MV-4-11 (cell line): ENCODE measurements at regions not wholly inside any gene's neighbourhood (a gene's known extent, or its start where the extent isn't known, plus 50 kb on each side); places are given as distances from the start of the nearest gene placed in this dataset.
A peak's percentile ranks its signal among the peaks of the same experiment; 100 is the strongest.
"Not testable (repeated sequence)": the region's sequence is repeated elsewhere in the genome, so short reads cannot be mapped to it uniquely, and the experiment has no call there.

Source experiments
- DNase-seq: peaks from one replicate; lab custom pipeline; 2025; lab: John Stamatoyannopoulos, UW

GRCh38 chr5:16392718-16393117, 72.9 kb downstream of the ZNF622 start:
- no peak for DNase-seq

- no peak for DNase-seq
Measured at GRCh38 chr5:16391858-16392649, 73.5 kb downstream of the ZNF622 start.

DNA sequence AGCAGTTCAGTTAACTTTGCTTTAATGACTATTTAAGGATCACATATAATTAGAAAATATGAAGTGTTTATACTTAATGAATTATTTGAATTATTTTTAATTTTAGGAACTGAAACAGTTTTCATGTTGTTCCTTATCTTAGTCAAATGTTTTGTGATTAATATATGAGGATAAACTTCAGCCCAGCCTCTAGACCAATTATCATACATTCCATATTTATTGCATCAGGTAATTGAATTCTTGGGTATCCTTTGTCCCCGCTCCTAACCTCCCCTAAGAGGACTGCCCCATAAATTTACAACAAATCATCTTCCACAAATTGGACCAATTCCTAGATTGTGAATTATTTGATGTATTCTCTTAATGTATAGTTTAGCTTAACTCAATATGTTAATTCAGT, 74.8 kb downstream of the ZNF622 start:
- DNase-seq, result no peak

GRCh38 chr5:16385516-16386090, 80.0 kb downstream of the ZNF622 start:
- DNase-seq, result no peak

DNA sequence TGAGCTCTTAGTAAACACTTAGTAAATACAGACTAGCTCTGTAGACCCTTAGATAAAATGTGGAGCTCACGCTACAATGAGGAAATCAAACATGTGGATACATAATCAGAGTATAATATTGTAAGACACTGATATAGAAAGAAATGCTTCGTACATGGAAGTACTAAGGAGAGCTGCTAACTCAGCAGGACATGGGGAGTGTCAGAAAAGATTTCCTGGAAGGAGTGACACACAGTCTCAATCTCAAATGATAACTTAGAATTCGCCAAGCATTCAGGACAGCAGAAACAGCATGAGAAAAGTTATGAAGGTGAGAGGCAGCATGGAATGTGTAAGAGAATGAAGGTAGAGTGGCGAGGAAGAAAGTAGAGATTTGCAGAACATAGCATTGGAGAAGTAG, 80.8 kb downstream of the ZNF622 start:
- DNase-seq, result no peak

DNA sequence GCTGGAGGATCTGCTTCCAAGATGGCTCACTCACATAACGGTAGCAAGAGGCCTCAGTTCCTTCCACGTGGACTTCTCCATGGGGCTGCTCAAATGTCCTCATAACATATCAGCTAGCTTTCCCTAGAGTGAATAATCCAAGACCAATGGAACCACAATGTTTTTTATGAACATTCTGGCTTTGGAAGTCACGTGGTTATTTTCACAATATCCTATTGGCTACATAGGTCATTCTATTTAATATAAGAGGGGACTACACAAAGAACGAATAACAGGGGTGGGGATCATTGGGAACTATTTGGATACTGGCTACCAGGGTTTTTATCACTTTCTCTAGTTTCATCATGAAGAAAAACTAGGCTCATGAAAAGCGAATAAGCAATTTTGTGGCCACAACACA, 81.4 kb downstream of the ZNF622 start:
- DNase-seq, result no peak

DNA sequence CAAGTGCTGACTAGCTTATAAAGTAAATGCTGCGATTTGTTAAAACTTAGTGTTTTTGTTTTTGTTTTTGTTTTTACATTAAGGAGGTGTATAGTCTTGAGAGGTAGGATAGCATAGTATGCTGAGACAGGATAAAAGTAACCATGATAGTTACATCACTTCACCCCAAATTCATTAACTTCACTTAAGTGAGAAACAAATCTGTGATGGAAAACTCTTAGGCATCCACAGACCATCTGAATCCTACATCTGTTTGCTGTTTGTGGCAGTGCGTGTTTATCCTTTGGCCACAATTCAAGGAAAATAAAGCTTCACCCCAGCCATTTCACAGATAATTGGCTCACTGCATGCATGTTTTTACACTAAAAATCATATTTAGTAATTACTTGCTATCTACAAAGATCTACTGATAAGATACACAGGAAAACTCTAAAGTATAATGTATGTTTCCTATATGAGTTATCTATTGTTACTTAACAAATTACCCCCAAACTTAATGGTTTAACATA, 82.0 kb downstream of the ZNF622 start:
- no peak for DNase-seq

GRCh38 chr5:16382047-16382446, 83.6 kb downstream of the ZNF622 start:
- DNase-seq, result no peak

DNA sequence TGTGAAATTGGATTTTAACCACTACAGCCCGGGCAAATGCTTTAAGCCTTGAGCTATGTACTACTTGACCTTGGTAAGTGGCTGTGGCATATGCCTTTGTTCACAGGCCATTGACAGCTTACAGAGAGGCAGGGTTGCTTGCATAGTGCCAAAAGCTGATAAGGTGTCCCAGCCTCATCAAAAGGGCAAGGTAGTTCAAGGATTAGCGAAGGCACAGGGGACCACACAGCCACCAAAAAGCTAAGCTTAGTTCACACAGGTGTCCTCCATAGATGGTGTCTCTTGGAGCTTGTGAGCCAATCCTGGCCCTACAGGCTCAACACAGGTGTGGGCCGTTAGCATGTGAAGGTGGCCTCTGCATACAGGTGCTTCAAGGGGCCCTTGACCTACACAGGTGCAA, 86.8 kb downstream of the ZNF622 start:
- no peak for DNase-seq

DNA sequence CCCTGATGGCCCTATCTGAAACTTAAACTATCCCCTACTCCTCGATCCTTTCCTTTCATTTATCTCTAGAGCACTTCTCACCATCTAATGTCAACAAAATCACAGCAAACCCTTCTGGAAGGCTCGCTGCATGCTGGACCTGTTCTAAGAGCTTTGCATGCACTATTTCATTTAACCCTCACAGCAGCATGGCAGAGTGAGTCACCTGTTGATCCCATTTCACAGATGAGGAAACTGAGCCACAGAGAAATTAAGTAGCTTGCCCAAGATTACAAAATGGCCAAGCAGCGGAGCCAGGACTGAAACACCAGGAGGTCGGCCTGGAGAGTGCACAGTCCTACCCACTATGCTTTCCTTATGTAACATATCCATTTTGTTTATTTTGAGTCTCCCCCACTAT, 93.1 kb downstream of the ZNF622 start:
- no peak for DNase-seq

GRCh38 chr5:16366491-16366890, 99.1 kb downstream of the ZNF622 start:
- DNase-seq, result no peak

GRCh38 chr5:16364910-16365309, 100.7 kb downstream of the ZNF622 start:
- no peak for DNase-seq

GRCh38 chr5:16353439-16353838, 112.2 kb downstream of the ZNF622 start:
- DNase-seq, result not testable (repeated sequence)

- DNase-seq, result no peak
Measured at GRCh38 chr5:16350816-16351215, 114.8 kb downstream of the ZNF622 start.

GRCh38 chr5:16346380-16346779, 119.2 kb downstream of the ZNF622 start:
- DNase-seq, result no peak

DNA sequence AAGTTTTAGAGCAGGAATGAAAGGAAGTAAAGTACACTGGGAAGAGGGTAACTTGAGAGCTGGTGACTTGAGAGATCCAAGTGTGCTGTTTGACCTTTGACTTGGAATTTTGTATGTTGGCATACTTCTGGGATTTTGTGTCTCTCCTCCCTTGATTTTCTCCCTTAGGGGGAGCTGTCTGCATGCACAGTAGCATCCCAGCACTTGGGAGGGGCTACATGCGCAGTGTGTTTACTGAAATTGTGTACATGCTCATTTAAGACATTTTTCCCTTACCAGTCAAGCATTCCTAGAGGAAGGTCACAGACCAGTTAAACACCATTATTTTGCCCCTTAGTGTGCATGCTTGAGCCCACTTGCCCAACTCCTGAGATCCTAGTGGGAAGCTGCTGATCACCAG, 120.1 kb downstream of the ZNF622 start:
- DNase-seq, result no peak

GRCh38 chr5:16326137-16326536, 139.5 kb downstream of the ZNF622 start:
- no peak for DNase-seq

- DNase-seq, result peak; percentile 80
Measured at GRCh38 chr5:16321284-16321683, 141.7 kb upstream of the MARCHF11 start.

DNA sequence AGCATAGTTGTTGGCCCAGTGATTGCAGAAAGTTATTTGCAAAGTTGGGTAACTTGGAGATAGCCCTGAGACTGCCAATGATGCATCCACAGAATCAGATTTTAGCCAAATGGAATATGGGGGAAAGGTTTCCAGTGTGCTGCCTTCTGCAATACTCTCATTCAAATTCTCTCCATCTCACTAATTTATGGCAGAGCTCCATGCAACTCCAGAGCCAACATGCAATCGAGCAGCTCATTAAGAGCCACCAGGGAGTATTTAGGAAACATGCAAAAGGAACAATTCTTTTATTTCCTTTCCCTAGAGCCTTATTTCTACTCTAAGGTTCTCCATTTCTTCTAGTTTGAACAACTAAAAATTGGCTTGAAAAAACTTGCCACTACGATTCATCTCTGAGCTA, 135.9 kb upstream of the MARCHF11 start:
- DNase-seq, result no peak

DNA sequence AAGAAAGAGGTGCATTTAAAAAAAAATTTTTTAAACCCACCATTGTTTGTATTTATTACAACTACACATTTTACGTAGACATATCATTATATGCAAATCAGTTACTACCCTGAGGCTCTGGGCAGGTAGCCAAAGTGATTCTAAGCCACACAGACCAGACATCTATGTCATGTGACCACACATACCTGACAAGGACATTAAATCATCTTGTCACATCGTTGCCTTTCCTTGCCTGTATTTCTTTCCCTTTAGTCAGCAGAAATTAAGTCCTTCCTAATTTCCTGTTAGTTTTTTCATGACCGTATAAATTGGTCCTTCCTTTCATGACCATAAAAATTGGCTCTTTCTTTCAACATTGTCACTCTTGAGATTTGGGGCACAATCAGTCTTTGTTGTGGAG, 134.2 kb upstream of the MARCHF11 start:
- DNase-seq, result no peak

GRCh38 chr5:16312785-16313184, 133.2 kb upstream of the MARCHF11 start:
- no peak for DNase-seq

GRCh38 chr5:16311666-16312065, 132.1 kb upstream of the MARCHF11 start:
- DNase-seq, result no peak

GRCh38 chr5:16306812-16307211, 127.2 kb upstream of the MARCHF11 start:
- no peak for DNase-seq

GRCh38 chr5:16304846-16305245, 125.3 kb upstream of the MARCHF11 start:
- no peak for DNase-seq
